Activated CD4-positive, alpha-beta T cell treated with anti-CD3 and anti-CD28 coated beads for 24 hours (primary cell): ENCODE measurements at regions not wholly inside any gene's neighbourhood (a gene's known extent, or its start where the extent isn't known, plus 50 kb on each side); places are given as distances from the start of the nearest gene placed in this dataset.

Experiments
- DNase-seq, 2 donors: peaks; one replicate each; pipeline ENCODE4 v3.0.0-alpha.2; 2020; ENCODE audit warnings: low read depth in 2 of 2

GRCh38 chr11:127506126-127506525 lies 505.6 kb upstream of the KIRREL3 start:
- DNase-seq, result no peak

DNA sequence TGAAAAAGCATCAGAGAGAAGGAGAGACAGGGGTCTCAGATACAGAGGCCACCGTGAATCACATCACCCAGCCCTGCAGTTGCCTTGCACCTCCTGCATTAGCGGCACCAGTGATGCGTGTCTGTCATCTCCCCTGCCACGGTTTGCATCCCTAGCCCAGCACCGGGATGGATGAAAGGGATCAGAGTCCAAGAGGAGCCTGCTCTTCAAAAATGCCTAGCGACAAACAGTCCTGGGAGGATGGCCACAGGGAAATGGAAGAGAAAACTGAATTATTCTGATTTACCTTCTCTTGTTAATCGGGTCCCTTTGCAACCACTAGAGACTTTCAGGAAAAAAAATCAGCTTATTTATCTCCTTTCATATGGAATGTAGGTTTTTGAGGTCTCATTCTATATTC lies 495.6 kb upstream of the KIRREL3 start:
- DNase-seq, result no peak

DNA sequence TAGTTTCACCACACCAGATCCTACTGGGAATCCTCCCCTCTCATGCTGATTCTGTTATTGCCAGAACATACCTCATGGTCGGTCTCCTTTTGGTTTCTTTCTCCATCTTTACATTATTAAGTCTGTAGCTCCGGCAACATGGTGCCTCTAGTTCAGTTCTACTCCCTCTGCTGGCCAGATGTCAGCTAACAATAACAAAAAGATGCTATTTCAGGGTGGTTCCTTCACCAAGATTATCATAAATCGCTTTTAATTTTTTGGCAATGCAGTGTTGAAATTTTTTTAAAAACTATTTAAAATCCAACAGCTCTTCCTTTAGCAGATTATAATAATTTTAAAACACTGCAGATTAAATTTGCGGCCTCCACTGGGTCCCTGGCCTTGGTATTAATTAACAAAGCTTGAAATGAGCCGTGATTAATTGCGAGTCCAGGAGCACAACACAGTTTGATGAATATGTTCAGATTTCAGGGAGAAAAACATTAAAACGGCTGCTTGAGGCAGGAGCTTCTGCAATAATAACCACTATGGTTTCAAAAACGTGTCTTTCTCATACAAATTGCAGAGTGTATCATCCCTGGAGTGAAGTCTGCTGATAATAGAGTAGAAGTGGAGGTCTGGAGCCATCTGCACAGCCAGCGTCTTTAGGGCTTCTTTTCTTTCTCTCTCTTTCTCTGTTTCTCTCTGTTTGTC lies 492.9 kb upstream of the KIRREL3 start:
- no peak for DNase-seq

DNA sequence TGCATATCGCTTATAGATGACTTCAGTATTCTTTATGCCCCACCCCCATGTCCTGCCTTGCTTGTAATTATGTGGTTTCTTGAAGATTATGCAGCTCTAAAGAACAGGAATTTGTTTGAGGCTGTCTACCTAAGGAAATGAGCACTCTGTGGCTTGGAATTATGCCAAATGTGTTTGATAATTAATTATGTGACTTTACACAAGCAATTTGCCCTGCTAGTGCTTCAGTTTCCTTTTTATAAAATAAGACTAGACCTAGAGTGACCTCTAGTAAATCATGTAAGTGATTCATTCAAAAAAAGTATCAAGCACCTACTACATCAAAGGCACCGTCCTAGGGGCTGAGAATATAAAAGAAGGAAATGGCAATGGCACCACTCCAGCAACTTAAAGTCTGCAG lies 491.5 kb upstream of the KIRREL3 start:
- no peak for DNase-seq

GRCh38 chr11:127491589-127491988 lies 491.0 kb upstream of the KIRREL3 start:
- no peak for DNase-seq

GRCh38 chr11:127490896-127491295 lies 490.3 kb upstream of the KIRREL3 start:
- DNase-seq, result no peak

- DNase-seq, result no peak
Observed at GRCh38 chr11:127485541-127485940, 485.0 kb upstream of the KIRREL3 start.

- DNase-seq, result no peak
Observed at GRCh38 chr11:127481391-127481790, 480.8 kb upstream of the KIRREL3 start.

DNA sequence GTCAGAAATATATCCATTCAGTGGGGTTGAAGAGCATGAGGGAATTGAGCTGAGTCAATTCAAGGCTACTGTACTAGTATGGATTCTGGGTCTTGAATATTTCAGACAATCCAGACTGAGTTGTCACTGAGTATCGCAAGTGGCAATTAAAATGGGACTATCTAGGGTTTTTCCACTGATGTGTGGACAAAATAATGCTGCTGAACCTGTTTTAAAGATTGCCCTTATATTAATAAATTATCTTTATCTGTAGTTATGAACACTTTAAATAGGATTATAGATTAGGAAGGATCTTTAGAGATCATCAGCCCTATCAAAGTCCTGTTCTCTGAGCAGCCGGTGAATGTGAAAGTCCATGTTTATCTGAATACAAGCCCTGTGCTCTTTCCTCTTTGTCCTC lies 478.3 kb upstream of the KIRREL3 start:
- no peak for DNase-seq

DNA sequence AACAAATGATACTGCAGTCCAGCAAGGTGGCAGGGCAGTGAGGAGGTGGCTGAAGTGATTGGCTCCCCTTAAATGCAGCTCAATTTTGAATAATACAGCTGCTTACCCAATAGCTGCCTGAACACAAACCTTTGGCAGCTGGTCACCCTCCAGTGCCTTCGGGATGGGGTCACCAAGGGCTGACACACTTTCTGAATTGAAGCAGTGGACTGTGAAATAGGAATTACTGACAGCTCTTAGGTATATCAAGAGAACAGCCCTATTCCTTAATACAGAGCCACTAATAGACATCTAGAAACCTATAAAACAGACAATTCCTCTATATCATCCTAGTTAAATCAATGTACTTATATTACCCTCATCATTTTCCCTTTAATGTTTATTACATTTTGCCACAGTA lies 474.2 kb upstream of the KIRREL3 start:
- DNase-seq, result no peak

DNA sequence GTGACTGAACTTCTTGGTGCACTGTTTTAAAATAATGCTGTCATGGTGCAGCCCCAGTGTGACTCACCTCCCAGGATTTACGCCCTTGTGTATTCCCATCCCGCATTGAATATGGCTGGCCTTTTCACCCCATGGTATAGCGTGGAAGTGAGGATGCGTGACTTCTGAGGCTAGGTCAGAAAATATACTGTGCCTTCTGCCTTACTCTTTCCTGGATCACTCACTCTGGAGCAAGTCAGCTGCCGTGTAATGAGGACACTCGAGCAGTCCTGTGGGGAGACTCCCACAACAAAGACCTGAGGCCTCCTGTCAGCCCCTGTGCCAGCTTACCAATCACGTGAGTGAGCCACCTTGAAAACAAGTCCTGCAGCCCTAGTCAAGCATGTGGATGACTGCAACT lies 471.9 kb upstream of the KIRREL3 start:
- no peak for DNase-seq

- no peak for DNase-seq
Observed at GRCh38 chr11:127471662-127472061, 471.1 kb upstream of the KIRREL3 start.

- DNase-seq, result no peak
Observed at GRCh38 chr11:127470306-127470884, 469.8 kb upstream of the KIRREL3 start.

DNA sequence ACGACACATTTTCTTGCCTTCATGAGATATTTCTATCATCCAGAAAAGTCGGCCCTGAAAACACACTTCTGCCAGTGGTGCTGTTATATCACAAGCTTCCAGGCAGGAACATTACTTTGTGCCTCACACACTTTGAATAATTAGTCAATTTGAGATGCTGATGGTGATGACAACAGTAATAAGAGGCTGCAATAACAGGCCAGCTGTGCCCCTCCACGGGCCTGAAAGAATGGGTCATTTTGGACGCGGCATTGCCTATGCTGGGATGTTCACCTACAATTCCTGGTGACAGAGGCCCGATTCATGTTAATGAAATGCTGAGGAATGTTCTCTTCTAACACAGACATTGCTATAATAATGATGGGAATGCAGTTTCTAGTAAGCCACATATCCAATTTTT lies 463.8 kb upstream of the KIRREL3 start:
- no peak for DNase-seq

GRCh38 chr11:127462065-127462344 lies 461.4 kb upstream of the KIRREL3 start:
- DNase-seq, result no peak

GRCh38 chr11:127461241-127462064 lies 460.9 kb upstream of the KIRREL3 start:
- DNase-seq, result no peak

DNA sequence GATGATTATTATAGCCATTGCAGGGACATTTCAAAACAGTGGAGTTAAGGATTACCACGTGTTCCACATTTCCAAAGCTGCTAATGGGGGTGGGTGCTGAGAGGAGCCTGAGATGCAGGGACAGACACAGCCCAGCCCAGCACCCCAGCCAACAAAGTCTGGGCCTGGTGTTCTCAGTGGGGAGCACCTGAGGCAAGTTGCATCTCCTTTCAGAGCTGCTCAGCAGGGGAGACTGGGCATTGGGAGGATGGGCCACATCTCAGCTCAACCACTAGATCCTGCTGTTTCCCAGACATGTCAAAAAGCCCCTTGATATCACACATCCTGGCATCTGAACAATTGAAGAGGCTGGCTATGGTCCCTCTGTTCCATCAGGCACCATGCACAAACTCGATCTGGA lies 458.0 kb upstream of the KIRREL3 start:
- no peak for DNase-seq

GRCh38 chr11:127454856-127455255 lies 454.3 kb upstream of the KIRREL3 start:
- DNase-seq, result no peak

- no peak for DNase-seq
Observed at GRCh38 chr11:127452533-127452932, 452.0 kb upstream of the KIRREL3 start.

GRCh38 chr11:127451861-127452260 lies 451.3 kb upstream of the KIRREL3 start:
- no peak for DNase-seq

DNA sequence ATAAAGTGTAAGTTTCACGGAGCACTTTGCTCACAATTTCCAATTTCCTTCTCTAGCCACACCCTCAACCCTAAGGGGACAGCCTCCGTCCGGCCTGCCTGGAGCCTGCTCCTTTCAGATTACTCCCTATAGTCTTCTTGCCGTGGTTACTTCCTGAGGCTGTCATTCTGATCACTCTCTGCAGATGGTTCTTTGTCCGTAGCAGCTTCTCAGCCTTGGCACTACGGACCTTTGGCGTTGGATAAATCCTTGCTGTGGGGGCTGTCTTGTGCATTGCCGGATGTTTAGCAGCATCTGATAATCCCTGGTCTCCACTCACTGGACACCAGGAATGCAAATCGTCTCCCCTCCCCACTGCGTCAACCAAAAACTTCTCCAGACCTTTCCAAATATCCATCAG lies 447.5 kb upstream of the KIRREL3 start:
- no peak for DNase-seq

GRCh38 chr11:127445476-127445875 lies 444.9 kb upstream of the KIRREL3 start:
- DNase-seq, result no peak

DNA sequence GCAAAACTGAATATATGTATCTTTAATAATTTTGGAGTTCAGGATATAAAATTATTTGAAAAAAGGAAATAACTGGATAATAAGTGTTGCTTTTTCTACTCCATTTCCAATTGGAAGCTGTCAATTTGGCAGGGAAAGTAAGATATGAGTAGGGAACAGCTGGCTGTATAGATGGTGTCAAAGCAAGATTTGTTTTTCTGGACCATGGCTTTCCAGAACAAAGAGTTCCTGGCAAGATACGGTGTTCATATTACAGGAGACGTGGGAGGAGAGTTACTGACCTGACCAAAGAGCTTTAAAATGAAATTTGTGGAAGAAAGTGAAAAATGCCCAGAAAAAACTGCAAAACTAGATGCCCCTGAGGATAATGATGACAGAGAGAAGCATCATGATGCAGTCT lies 442.7 kb upstream of the KIRREL3 start:
- no peak for DNase-seq
